Fibroblast of lung (primary cell): ENCODE measurements at regions not wholly inside any gene's neighbourhood (a gene's known extent, or its start where the extent isn't known, plus 50 kb on each side); places are given as distances from the start of the nearest gene placed in this dataset.
A peak's percentile ranks its signal among the peaks of the same experiment; 100 is the strongest.

Source experiments
- DNase-seq, 2 donors: peaks; one replicate each; pipeline versions ENCODE4 v3.0.0 to v3.0.0-alpha.2; 2010; ENCODE audit warnings: low read depth in 2 of 2
- H2AFZ ChIP-seq: 2 replicates; pipeline ENCODE4 v1.5.1; 2012; ENCODE audit warnings: low read length, control low read depth, inconsistent platforms
- H3K27ac ChIP-seq: 2 replicates; pipeline ENCODE4 v1.5.1; 2011; ENCODE audit warnings: low read length, control low read depth; ENCODE audit not compliant: insufficient read depth
- H3K27me3 ChIP-seq: 2 replicates; pipeline ENCODE4 v1.5.1; 2011; ENCODE audit warnings: mild to moderate bottlenecking, low read length; ENCODE audit not compliant: control insufficient read depth, insufficient read depth
- H3K36me3 ChIP-seq: 2 replicates; pipeline ENCODE4 v1.5.1; 2011; ENCODE audit warnings: low read length; ENCODE audit not compliant: control insufficient read depth, insufficient read depth
- H3K4me1 ChIP-seq: 2 replicates; pipeline ENCODE4 v1.5.1; 2011; ENCODE audit warnings: low read length; ENCODE audit not compliant: control insufficient read depth, insufficient read depth; ENCODE audit errors: extremely low read depth
- H3K4me2 ChIP-seq: 2 replicates; pipeline ENCODE4 v1.5.1; 2011; ENCODE audit warnings: low read length, control low read depth; ENCODE audit not compliant: insufficient read depth; ENCODE audit errors: extremely low read depth
- H3K4me3 ChIP-seq, 4 experiments: fragments of 200-600 bp in 1 of 4; sonication (generic) in 1 of 4; replicated peaks in 1 of 4; 2 replicates each; pipeline ENCODE4 v1.5.1; 2011 to 2016; ENCODE audit warnings: low read length in 4 of 4, low read depth in 3 of 4, mild to moderate bottlenecking in 3 of 4, control low read depth in 2 of 4, inconsistent platforms in 1 of 4, mixed read lengths in 1 of 4; ENCODE audit not compliant: insufficient read depth in 1 of 4; ENCODE audit errors: control extremely low read depth in 1 of 4
- H3K79me2 ChIP-seq: 2 replicates; pipeline ENCODE4 v1.5.1; 2012; ENCODE audit warnings: mild to moderate bottlenecking, low read length, inconsistent platforms; ENCODE audit not compliant: control insufficient read depth, insufficient read depth
- H3K9ac ChIP-seq: 2 replicates; pipeline ENCODE4 v1.5.1; 2011; ENCODE audit warnings: mild to moderate bottlenecking, low read length, control low read depth; ENCODE audit not compliant: insufficient read depth
- H3K9me3 ChIP-seq: 2 replicates; pipeline ENCODE4 v1.5.1; 2012; ENCODE audit warnings: low read depth, low read length; ENCODE audit not compliant: control insufficient read depth, insufficient read depth
- H4K20me1 ChIP-seq: 2 replicates; pipeline ENCODE4 v1.5.1; 2011; ENCODE audit warnings: low read length; ENCODE audit not compliant: control insufficient read depth, insufficient read depth; ENCODE audit errors: extremely low read depth
- CTCF ChIP-seq, 2 donors: IDR thresholded peaks in 1 of 2; conservative IDR thresholded peaks in 1 of 2; 1 replicate in 1 of 2; 2 replicates in 1 of 2; pipeline ENCODE4 v1.5.1; 2011 to 2012; ENCODE audit warnings: low read length in 2 of 2, control low read depth in 1 of 2, inconsistent platforms in 1 of 2, low read depth in 1 of 2, mild to moderate bottlenecking in 1 of 2
- EZH2 ChIP-seq: IDR thresholded peaks from 2 replicates; pipeline ENCODE4 v1.5.1; 2012; ENCODE audit warnings: low read length, control low read depth, mild to moderate bottlenecking; ENCODE audit errors: missing control alignments

GRCh38 chr2:173854141-173854540 is 111.0 kb downstream of the SP3 start:
- no peak overlapping the region for H2AFZ ChIP-seq

GRCh38 chr2:173854840-173855239 is 110.3 kb downstream of the SP3 start:
- H3K79me2 ChIP-seq = no peaks in the 10 kb centered on the region
- no peak overlapping the region for H3K9ac ChIP-seq
- H3K27me3 ChIP-seq = no peaks in the 10 kb centered on the region
- no peaks in the 10 kb centered on the region for H3K9me3 ChIP-seq
- DNase-seq = peak; percentile 62 to 67
- no peaks in the 10 kb centered on the region for H3K36me3 ChIP-seq
- no peak overlapping the region for H2AFZ ChIP-seq
- H3K4me1 ChIP-seq = peaks cover 7% of the 10 kb centered on the region
- no peaks in the 10 kb centered on the region for H4K20me1 ChIP-seq
- TF ChIP-seq CTCF (conservative IDR thresholded peaks at IDR 0.05 in 1 of 2, IDR thresholded peaks at IDR 0.05 in 1 of 2; ENCODE audit: low read depth in 1 of 2, low read length in 2 of 2) (no peak), EZH2 (no peak)
- no peak overlapping the region for H3K4me3 ChIP-seq
- no peak overlapping the region for H3K27ac ChIP-seq
- H3K4me2 ChIP-seq = peak overlapping the region; percentile 75

More at GRCh38 chr2:173854141-173854540, 111.0 kb downstream of the SP3 start:
- no peak for DNase-seq
- H3K4me1 ChIP-seq = peaks cover 7% of the 10 kb centered on the region
- no peak overlapping the region for H3K27ac ChIP-seq
- no peak overlapping the region for H3K4me3 ChIP-seq
- no peak overlapping the region for H3K9ac ChIP-seq
- no peak for TF ChIP-seq EZH2
- TF ChIP-seq CTCF (conservative IDR thresholded peaks at IDR 0.05 in 1 of 2, IDR thresholded peaks at IDR 0.05 in 1 of 2; ENCODE audit: low read depth in 1 of 2, low read length in 2 of 2) = no peak
- H4K20me1 ChIP-seq = no peaks in the 10 kb centered on the region
- H3K9me3 ChIP-seq = no peaks in the 10 kb centered on the region
- no peak overlapping the region for H3K4me2 ChIP-seq
- no peaks in the 10 kb centered on the region for H3K79me2 ChIP-seq
- H3K27me3 ChIP-seq = no peaks in the 10 kb centered on the region
- H3K36me3 ChIP-seq = no peaks in the 10 kb centered on the region

GRCh38 chr2:173855661-173856060 is 109.5 kb downstream of the SP3 start:
- no peaks in the 10 kb centered on the region for H3K36me3 ChIP-seq
- no peak overlapping the region for H3K27ac ChIP-seq
- peak in 1 of 2 donors; percentile 17 for DNase-seq
- no peaks in the 10 kb centered on the region for H3K9me3 ChIP-seq
- no peaks in the 10 kb centered on the region for H3K79me2 ChIP-seq
- no peak overlapping the region for H2AFZ ChIP-seq
- H3K4me1 ChIP-seq = peaks cover 7% of the 10 kb centered on the region
- no peaks in the 10 kb centered on the region for H4K20me1 ChIP-seq
- H3K9ac ChIP-seq = no peak overlapping the region
- H3K4me2 ChIP-seq = no peak overlapping the region
- TF ChIP-seq CTCF (conservative IDR thresholded peaks at IDR 0.05 in 1 of 2, IDR thresholded peaks at IDR 0.05 in 1 of 2; ENCODE audit: low read depth in 1 of 2, low read length in 2 of 2) (no peak), EZH2 (no peak)
- no peak overlapping the region for H3K4me3 ChIP-seq
- peaks cover 3% of the 10 kb centered on the region for H3K27me3 ChIP-seq
